WERI-Rb-1 (cell line): ENCODE measurements at regions not wholly inside any gene's neighbourhood (a gene's known extent, or its start where the extent isn't known, plus 50 kb on each side); places are given as distances from the start of the nearest gene placed in this dataset.

Source experiments
- DNase-seq: peaks from one replicate; pipeline ENCODE4 v3.0.0-alpha.2; 2020
- H3K27ac ChIP-seq: fragments of 250-450 bp; sonication (Bioruptor Pico); 2 replicates; pipeline ENCODE4 v1.5.1; 2020; ENCODE audit warnings: mild to moderate bottlenecking, moderate library complexity
- H3K27me3 ChIP-seq: fragments of 250-450 bp; sonication (Bioruptor Pico); 2 replicates; pipeline ENCODE4 v1.5.1; 2021; ENCODE audit warnings: mild to moderate bottlenecking, low read depth, moderate library complexity; ENCODE audit not compliant: insufficient read depth, severe bottlenecking
- H3K36me3 ChIP-seq: fragments of 250-450 bp; sonication (Bioruptor Pico); 2 replicates; pipeline ENCODE4 v1.5.1; 2020; ENCODE audit warnings: mild to moderate bottlenecking, moderate library complexity
- H3K4me3 ChIP-seq: 2 replicates; pipeline ENCODE4 v1.5.1; 2011; ENCODE audit warnings: low read depth, mild to moderate bottlenecking, control low read depth, low read length
- H3K9me3 ChIP-seq: fragments of 250-450 bp; sonication (Bioruptor Pico); 2 replicates; pipeline ENCODE4 v1.5.1; 2021; ENCODE audit warnings: mild to moderate bottlenecking, moderate library complexity; ENCODE audit not compliant: severe bottlenecking
- TF ChIP-seq, protein P1 (sequence below): IDR thresholded peaks from 2 replicates; pipeline ENCODE4 v1.5.1; 2011; ENCODE audit warnings: low read depth, mild to moderate bottlenecking, control low read depth, inconsistent platforms, low read length

DNA sequence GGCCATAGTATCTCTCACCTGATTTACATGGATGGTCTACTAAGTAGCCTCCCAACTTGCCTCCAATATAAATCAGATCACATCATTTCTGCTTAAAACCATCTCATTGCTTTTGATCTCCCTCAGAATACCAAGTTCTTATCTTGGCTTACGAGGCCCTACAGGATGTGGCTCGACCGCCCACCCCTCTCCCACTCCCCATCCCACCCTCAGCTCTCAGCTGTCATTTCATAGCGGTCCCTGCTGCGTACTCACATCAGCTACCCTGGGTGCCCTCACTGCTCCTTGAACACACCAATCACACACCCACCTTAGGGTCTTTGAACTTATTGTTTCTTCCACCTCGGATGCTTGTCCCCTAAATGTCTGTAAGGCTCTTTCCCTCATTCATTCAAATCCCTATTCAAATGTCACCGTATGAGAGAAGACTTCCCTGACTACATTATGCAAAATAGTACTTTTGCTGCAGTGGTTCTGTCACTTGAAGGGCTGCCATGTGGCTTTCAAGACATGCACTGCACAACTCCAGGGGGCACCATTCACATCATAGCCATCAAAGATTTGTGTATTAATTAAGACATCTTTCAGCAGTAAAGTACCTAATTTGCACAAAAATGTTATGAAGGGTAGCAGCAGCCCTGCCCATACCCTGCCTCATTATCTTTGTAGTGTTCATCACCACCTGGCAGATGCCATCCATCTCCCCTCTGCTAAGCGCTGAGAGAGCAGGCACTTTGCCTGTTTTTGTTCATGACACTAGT is 171.1 kb downstream of the ENC1 start:
- TF ChIP-seq, protein P1, sequence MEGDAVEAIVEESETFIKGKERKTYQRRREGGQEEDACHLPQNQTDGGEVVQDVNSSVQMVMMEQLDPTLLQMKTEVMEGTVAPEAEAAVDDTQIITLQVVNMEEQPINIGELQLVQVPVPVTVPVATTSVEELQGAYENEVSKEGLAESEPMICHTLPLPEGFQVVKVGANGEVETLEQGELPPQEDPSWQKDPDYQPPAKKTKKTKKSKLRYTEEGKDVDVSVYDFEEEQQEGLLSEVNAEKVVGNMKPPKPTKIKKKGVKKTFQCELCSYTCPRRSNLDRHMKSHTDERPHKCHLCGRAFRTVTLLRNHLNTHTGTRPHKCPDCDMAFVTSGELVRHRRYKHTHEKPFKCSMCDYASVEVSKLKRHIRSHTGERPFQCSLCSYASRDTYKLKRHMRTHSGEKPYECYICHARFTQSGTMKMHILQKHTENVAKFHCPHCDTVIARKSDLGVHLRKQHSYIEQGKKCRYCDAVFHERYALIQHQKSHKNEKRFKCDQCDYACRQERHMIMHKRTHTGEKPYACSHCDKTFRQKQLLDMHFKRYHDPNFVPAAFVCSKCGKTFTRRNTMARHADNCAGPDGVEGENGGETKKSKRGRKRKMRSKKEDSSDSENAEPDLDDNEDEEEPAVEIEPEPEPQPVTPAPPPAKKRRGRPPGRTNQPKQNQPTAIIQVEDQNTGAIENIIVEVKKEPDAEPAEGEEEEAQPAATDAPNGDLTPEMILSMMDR, result no peak

DNA sequence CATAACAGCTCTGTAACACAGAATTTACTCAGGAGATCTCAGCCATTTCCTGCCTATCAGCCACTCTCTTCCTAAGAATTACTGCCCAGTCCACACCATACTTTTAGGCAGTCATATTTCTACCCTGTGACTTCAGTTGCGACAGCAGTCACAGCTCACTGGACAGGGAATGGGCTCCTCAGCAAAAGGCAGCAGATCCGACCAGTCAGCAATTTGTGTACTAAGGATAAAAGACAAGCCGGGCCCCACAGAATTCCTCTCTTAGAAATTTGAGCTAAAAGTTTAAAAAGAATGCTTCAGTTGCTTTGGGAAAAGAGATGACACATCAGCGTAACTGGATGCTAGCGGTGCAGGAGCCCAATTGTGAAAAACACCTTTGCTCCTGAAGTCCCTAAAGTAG is 172.1 kb downstream of the ENC1 start:
- H3K4me3 ChIP-seq, result no peak overlapping the region
- DNase-seq, result no peak
- H3K27me3 ChIP-seq, result no peaks in the 10 kb centered on the region
- H3K9me3 ChIP-seq, result no peaks in the 10 kb centered on the region
- no peaks in the 10 kb centered on the region for H3K36me3 ChIP-seq
- TF ChIP-seq, protein P1, result no peak
- no peak overlapping the region for H3K27ac ChIP-seq

More for the DNA sequence above, 171.1 kb downstream of the ENC1 start:
- Histone ChIP-seq H3K36me3 (no peaks in the 10 kb centered on the region), H3K4me3 (no peak overlapping the region), H3K9me3 (no peaks in the 10 kb centered on the region), H3K27me3 (no peaks in the 10 kb centered on the region), H3K27ac (no peak overlapping the region)
- DNase-seq, result no peak

DNA sequence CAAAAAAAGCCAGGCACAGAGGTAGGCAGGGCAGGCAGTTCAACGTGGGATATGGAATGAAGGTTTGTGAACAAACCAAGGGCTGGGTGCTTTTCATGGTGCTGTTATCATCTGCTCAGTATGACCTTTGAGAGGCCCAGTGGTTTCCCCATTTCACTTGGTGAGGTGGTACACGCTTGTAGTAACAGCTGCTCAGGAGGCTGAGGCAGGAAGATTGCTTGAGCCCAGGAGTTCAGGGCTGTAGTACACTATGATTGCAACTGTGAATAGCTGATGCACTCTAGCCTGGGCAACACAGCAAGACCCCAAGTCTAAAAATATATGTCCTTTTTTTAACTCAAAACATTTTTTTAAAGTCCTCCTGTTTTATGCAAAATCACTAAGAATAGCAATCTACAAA is 174.8 kb downstream of the ENC1 start:
- Histone ChIP-seq H3K27ac (no peak overlapping the region), H3K4me3 (no peak overlapping the region), H3K27me3 (no peaks in the 10 kb centered on the region), H3K36me3 (no peaks in the 10 kb centered on the region), H3K9me3 (no peaks in the 10 kb centered on the region)
- DNase-seq, result no peak
- TF ChIP-seq, protein P1, result no peak

DNA sequence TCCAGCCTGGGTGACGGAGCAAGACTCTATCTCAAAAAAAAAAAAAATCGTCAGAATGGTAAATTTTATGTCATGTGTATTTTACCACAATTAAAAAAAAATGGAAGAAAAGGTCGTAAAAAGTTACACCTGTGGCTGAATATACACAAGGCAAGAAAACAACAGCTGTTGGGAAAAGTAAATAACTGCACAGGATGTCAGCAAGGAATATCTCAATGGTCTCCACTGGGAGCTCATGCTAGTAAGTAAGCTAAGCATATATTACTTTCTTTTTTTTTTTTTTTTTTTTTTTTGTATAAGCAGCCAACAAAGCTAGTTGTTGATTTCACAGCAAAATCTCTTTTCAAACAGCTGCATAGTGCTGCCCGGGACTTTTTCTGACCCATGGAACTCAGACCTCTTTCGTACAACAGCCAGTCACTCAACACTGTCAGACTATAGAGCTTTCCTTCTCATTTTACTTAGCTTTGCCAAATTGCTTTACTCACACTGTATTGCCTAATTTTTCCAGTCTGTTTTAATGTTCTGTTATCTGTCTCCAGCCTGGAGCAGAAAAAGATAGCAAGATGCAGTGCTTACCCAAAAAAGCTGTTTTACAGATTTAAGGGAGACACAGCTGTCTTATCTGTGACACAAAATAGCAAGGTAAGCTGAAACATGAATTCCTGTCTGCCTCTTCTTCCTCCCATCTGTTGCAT is 175.9 kb downstream of the ENC1 start:
- no peak for DNase-seq
- Histone ChIP-seq H3K36me3 (no peaks in the 10 kb centered on the region), H3K27ac (no peak overlapping the region), H3K27me3 (no peaks in the 10 kb centered on the region), H3K4me3 (no peak overlapping the region), H3K9me3 (no peaks in the 10 kb centered on the region)
- TF ChIP-seq, protein P1, result no peak

DNA sequence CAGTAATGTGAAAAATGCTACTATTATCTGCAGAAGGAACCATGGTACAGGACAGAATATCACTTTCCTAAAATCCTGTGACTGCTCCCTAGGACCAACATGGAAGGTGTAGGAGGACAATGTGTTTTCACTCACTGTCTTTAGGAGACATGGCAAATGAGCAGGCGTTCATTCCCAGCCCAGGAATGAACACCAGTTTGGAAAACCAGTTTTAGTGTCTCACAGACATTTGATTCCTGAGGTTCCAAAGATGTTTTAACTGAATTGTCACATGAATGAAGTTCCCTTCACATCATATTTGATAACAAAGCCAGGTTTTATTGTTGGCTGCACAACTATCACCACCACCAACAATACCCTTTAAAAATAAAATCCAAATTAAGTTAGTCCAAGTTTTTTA is 178.2 kb downstream of the ENC1 start:
- no peaks in the 10 kb centered on the region for H3K36me3 ChIP-seq
- no peak overlapping the region for H3K4me3 ChIP-seq
- H3K9me3 ChIP-seq, result no peaks in the 10 kb centered on the region
- H3K27ac ChIP-seq, result no peak overlapping the region
- H3K27me3 ChIP-seq, result no peaks in the 10 kb centered on the region
- TF ChIP-seq, protein P1, result no peak
- no peak for DNase-seq
